Stomach (tissue), 4 donors: ENCODE measurements at regions not wholly inside any gene's neighbourhood (a gene's known extent, or its start where the extent isn't known, plus 50 kb on each side); places are given as distances from the start of the nearest gene placed in this dataset.

Experiments
- CTCF ChIP-seq, 7 experiments: fragments of 450-650 bp in 4 of 7; fragments of 200-600 bp in 3 of 7; sonication (generic) in 3 of 7; IDR thresholded peaks; one replicate each; pipeline ENCODE4 v1.5.1; 2016 to 2019; ENCODE audit warnings: antibody characterized with exemption in 7 of 7, control low read depth in 2 of 7, mild to moderate bottlenecking in 1 of 7
- EP300 ChIP-seq: sonication (generic); formaldehyde crosslinking; IDR thresholded peaks from one replicate; pipeline ENCODE4 v1.6.1; 2017; ENCODE audit warnings: antibody characterized with exemption
- POLR2A ChIP-seq, 4 donors: fragments of 450-650 bp; IDR thresholded peaks; one replicate each; pipeline ENCODE4 v1.6.1; 2016; ENCODE audit warnings: antibody characterized with exemption in 4 of 4, control low read depth in 2 of 4, mild to moderate bottlenecking in 1 of 4, moderate library complexity in 1 of 4
- POLR2AphosphoS5 ChIP-seq, 3 donors: sonication (generic); formaldehyde crosslinking; IDR thresholded peaks; one replicate each; pipeline ENCODE4 v1.6.1; 2016; ENCODE audit warnings: antibody characterized with exemption in 3 of 3

GRCh38 chr10:120278069-120278468 lies 179.0 kb upstream of the PLPP4 start:
- TF ChIP-seq CTCF (IDR thresholded peaks at IDR 0.05) (no peak), POLR2A (IDR thresholded peaks at IDR 0.05) (no peak), EP300 (no peak), POLR2AphosphoS5 (IDR thresholded peaks at IDR 0.05) (no peak)
